ENCODE measurements at regions not wholly inside any gene's neighbourhood (a gene's known extent, or its start where the extent isn't known, plus 50 kb on each side); places are given as distances from the start of the nearest gene placed in this dataset.

- peak; percentile 1 to 61 for DNase-seq
Observed at GRCh38 chr18:37778417-37779165, 213.0 kb upstream of the CELF4 start.

GRCh38 chr18:37769826-37770225 is 204.2 kb upstream of the CELF4 start:
- no peak for DNase-seq

GRCh38 chr18:37764541-37765288 is 199.1 kb upstream of the CELF4 start:
- no peak for DNase-seq

GRCh38 chr18:37762076-37762621 is 196.6 kb upstream of the CELF4 start:
- no peak for DNase-seq

GRCh38 chr18:37754141-37754540 is 188.5 kb upstream of the CELF4 start:
- DNase-seq: no peak

- no peak for DNase-seq
Observed at GRCh38 chr18:37742436-37742835, 176.8 kb upstream of the CELF4 start.

GRCh38 chr18:37741032-37741623 is 175.5 kb upstream of the CELF4 start:
- DNase-seq: no peak

GRCh38 chr18:37734406-37734805 is 168.8 kb upstream of the CELF4 start:
- DNase-seq: no peak

- no peak for DNase-seq
Observed at GRCh38 chr18:37729716-37730115, 164.1 kb upstream of the CELF4 start.

GRCh38 chr18:37724206-37724605 is 158.6 kb upstream of the CELF4 start:
- DNase-seq: no peak

- DNase-seq: peak in 1 of 2 donors; percentile 2
Observed at GRCh38 chr18:37721544-37722522, 156.2 kb upstream of the CELF4 start.

GRCh38 chr18:37720663-37721062 is 155.1 kb upstream of the CELF4 start:
- DNase-seq: peak; percentile 37 to 46

- DNase-seq: no peak
Observed at GRCh38 chr18:37717656-37718055, 152.1 kb upstream of the CELF4 start.

GRCh38 chr18:37717098-37717497 is 151.5 kb upstream of the CELF4 start:
- DNase-seq: peak in 1 of 2 donors; percentile 0

GRCh38 chr18:37716106-37716735 is 150.6 kb upstream of the CELF4 start:
- DNase-seq: no peak

GRCh38 chr18:37714691-37715090 is 149.1 kb upstream of the CELF4 start:
- DNase-seq: no peak

GRCh38 chr18:37712776-37713175 is 147.2 kb upstream of the CELF4 start:
- DNase-seq: no peak

GRCh38 chr18:37711766-37712505 is 146.3 kb upstream of the CELF4 start:
- DNase-seq: no peak

GRCh38 chr18:37710726-37711125 is 145.1 kb upstream of the CELF4 start:
- no peak for DNase-seq

- no peak for DNase-seq
Observed at GRCh38 chr18:37709740-37710139, 144.1 kb upstream of the CELF4 start.

GRCh38 chr18:37705016-37705415 is 139.4 kb upstream of the CELF4 start:
- no peak for DNase-seq

Data from inflammatory macrophage treated with lipopolysaccharide for 1 hour (primary cell).